Heart left ventricle (tissue), 16 donors: ENCODE measurements at regions not wholly inside any gene's neighbourhood (a gene's known extent, or its start where the extent isn't known, plus 50 kb on each side); places are given as distances from the start of the nearest gene placed in this dataset.

Source experiments
- ATAC-seq, 4 donors: fragments of 200-7000 bp; cut with Tn5 transposase; one replicate each; pipeline ENCODE4 v1.9.1; 2020 to 2022; ENCODE audit warnings: moderate library complexity in 4 of 4, mild to moderate bottlenecking in 3 of 4, moderate number of reproducible peaks in 1 of 4
- DNase-seq, 5 donors: peaks; one replicate each; pipeline ENCODE4 v3.0.0-alpha.2; 2020
- H3K27ac ChIP-seq, 12 donors: fragments of 200-600 bp; sonication (generic) in 4 of 12; one replicate each; pipeline versions ENCODE4 v1.5.0 to v1.8.0; 2016 to 2022; ENCODE audit warnings: mild to moderate bottlenecking in 2 of 12
- H3K27me3 ChIP-seq, 9 donors: fragments of 200-600 bp; sonication (generic) in 2 of 9; one replicate each; pipeline versions ENCODE4 v1.5.1 to v1.8.0; 2016 to 2022; ENCODE audit warnings: mild to moderate bottlenecking in 3 of 9
- H3K36me3 ChIP-seq, 9 donors: fragments of 200-600 bp; sonication (generic) in 2 of 9; one replicate each; pipeline versions ENCODE4 v1.5.0 to v1.8.0; 2018 to 2022; ENCODE audit warnings: mild to moderate bottlenecking in 2 of 9
- H3K4me1 ChIP-seq, 12 donors: fragments of 200-600 bp; sonication (generic) in 4 of 12; one replicate each; pipeline versions ENCODE4 v1.5.0 to v1.8.0; 2016 to 2022; ENCODE audit warnings: mild to moderate bottlenecking in 3 of 12
- H3K4me3 ChIP-seq, 12 donors: fragments of 200-600 bp; sonication (generic) in 4 of 12; one replicate each; pipeline versions ENCODE4 v1.5.0 to v1.8.0; 2017 to 2022; ENCODE audit warnings: mild to moderate bottlenecking in 9 of 12, moderate library complexity in 4 of 12
- H3K9me3 ChIP-seq, 12 donors: fragments of 200-600 bp; sonication (generic) in 4 of 12; one replicate each; pipeline versions ENCODE4 v1.5.0 to v1.8.0; 2016 to 2022; ENCODE audit warnings: mild to moderate bottlenecking in 1 of 12
- CTCF ChIP-seq, 12 donors: fragments of 200-600 bp; sonication (generic) in 4 of 12; IDR thresholded peaks; one replicate each; pipeline versions ENCODE4 v1.5.0 to v1.8.0; 2018 to 2022; ENCODE audit warnings: antibody characterized with exemption in 12 of 12, mild to moderate bottlenecking in 5 of 12
- POLR2A ChIP-seq, 2 donors: fragments of 450-650 bp; IDR thresholded peaks; one replicate each; pipeline ENCODE4 v1.6.1; 2017; ENCODE audit warnings: antibody characterized with exemption in 2 of 2, mild to moderate bottlenecking in 2 of 2, moderate library complexity in 2 of 2
- WGBS, 4 donors: extraction: QIAGEN DNeasy Blood & Tissue Kit in 2 of 4; methylation state at CpG; one replicate each; pipeline versions ENCODE4 v1.1.5 to v1.1.7; 2013 to 2018; 5-methylcytosine and 5-hydroxymethylcytosine counted together
- intact Hi-C, 10 donors: fragments of 100-400 bp; cut with DNase I; formaldehyde crosslinking; loops; one replicate each; pipeline versions ENCODE4 v1.11.1 to v1.14.2; 2022
- donor health status: ischemic (EF 13 %, LVEDD 7.1; RV severe dilation, severe dysfunction).
- donor health status: healthy with polysubstance abuse.
- donor health status: DM: no; HTN: yes; CAD: no.
- donor health status: DM: no; HTN: no; CAD: no.
- donor health status: ischemic (EF 25% LVEDD 6.9; RV normal size, moderate dysfunction).
- donor health status: ischemic (EF 25% LVEDD 5.7; RV mildly dilated, moderate dysfunction).
- donor health status: healthy.
- donor health status: DM: yes; HTN: yes; CAD: no.
- donor health status: ischemic (EF 35%, LVEDD 5.7; RV mildly dilated, moderate dysfunction).
- donor health status: nonischemic (EF 11% LVEDD 7.7; RV severe dilation, severe dysfunction).
- donor health status: DM: yes; HTN: yes; CAD: no.
- donor health status: PGD.
- donor health status: ischemic (EF 29% LVEDD 5.4; RV normal size, mild dysfunction).
- donor health status: nonischemic (EF 23%, LVEDD 6.1; RV moderate dilation, normal function).

DNA sequence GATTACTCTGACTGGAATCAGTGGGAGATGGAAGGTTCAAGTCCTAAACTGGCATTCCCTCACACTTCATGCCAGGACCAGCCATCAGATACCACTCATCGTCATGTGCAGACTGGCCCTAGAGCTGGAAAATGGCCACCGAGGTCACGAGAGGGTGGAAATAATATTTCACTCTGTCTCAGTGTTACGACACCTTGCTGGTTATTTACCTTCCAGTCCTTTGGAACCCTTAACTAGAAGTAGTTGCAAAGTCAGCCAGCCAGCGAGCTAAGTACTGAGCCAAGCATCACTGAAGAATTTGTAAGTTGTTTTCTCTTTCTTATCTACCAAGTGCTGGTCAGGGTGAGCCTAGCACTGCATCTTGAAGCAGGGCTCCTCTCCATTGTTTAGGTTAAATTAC lies 309.9 kb upstream of the RASGRP1 start:
- no peaks in the 10 kb centered on the region for H3K4me1 ChIP-seq
- DNase-seq (no peak), ATAC-seq (no peak)
- H3K27me3 ChIP-seq = no peaks in the 10 kb centered on the region
- H3K27ac ChIP-seq = no peak overlapping the region
- peaks cover 0 to 5% (median 0%) of the 10 kb centered on the region in 12 donors for H3K9me3 ChIP-seq
- WGBS, 4 donors = 85 to 91% (median 86%) methylated on average over 5 of the region's 5 CpGs
- H3K36me3 ChIP-seq = no peaks in the 10 kb centered on the region
- intact Hi-C loops = no loop called here
- no peak overlapping the region for H3K4me3 ChIP-seq
- TF ChIP-seq CTCF (IDR thresholded peaks at IDR 0.05) (no peak), POLR2A (IDR thresholded peaks at IDR 0.05) (no peak)

DNA sequence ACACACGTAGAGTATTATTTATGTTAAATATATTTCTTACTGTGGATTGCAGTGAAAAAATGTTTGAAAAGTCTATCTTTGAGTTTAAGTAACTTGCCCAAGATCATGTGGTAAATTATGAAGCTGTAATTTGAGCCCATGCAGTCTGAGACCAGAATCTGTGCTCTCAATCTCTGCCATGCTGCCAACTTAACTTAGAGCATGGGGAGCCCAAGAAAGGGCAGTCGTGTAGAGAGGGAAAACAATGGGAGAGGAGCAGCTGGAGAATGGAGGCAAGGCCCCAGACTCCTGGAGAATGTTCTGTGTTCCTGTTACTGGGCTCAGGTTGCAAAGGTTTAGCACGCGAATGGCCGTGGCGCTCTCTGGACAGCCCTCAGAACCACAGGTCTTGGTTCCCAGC lies 311.6 kb upstream of the RASGRP1 start:
- Histone ChIP-seq H3K9me3 (peaks cover 0 to 7% (median 0%) of the 10 kb centered on the region in 12 donors), H3K36me3 (no peaks in the 10 kb centered on the region), H3K4me3 (no peak overlapping the region), H3K4me1 (peaks cover 0 to 5% (median 0%) of the 10 kb centered on the region in 12 donors), H3K27me3 (no peaks in the 10 kb centered on the region), H3K27ac (no peak overlapping the region)
- 88 to 95% (median 92%) methylated on average over 6 of the region's 6 CpGs for WGBS, 4 donors
- ATAC-seq = no peak
- DNase-seq = no peak
- TF ChIP-seq POLR2A (IDR thresholded peaks at IDR 0.05) = no peak
- TF ChIP-seq CTCF (IDR thresholded peaks at IDR 0.05) = no peak
- intact Hi-C loops = no loop called here

- no peaks in the 10 kb centered on the region for H3K36me3 ChIP-seq
- intact Hi-C loops = no loop called here
- WGBS, 4 donors = 92 to 100% (median 96%) methylated on average over 3 of the region's 3 CpGs
- peaks cover 0 to 5% (median 0%) of the 10 kb centered on the region in 12 donors for H3K4me1 ChIP-seq
- ATAC-seq (no peak), DNase-seq (no peak)
- H3K27ac ChIP-seq = no peak overlapping the region
- peaks cover 0 to 8% (median 0%) of the 10 kb centered on the region in 12 donors for H3K9me3 ChIP-seq
- no peaks in the 10 kb centered on the region for H3K27me3 ChIP-seq
- TF ChIP-seq CTCF (IDR thresholded peaks at IDR 0.05) (no peak), POLR2A (IDR thresholded peaks at IDR 0.05) (no peak)
- no peak overlapping the region for H3K4me3 ChIP-seq
Measured at GRCh38 chr15:38876621-38877020, 312.0 kb upstream of the RASGRP1 start.

- H3K27me3 ChIP-seq = no peaks in the 10 kb centered on the region
- no peak overlapping the region for H3K4me3 ChIP-seq
- no peak overlapping the region for H3K27ac ChIP-seq
- peaks cover 0 to 5% (median 0%) of the 10 kb centered on the region in 12 donors for H3K4me1 ChIP-seq
- ATAC-seq (no peak), DNase-seq (no peak)
- no peaks in the 10 kb centered on the region for H3K36me3 ChIP-seq
- TF ChIP-seq CTCF (IDR thresholded peaks at IDR 0.05) (no peak), POLR2A (IDR thresholded peaks at IDR 0.05) (no peak)
- 79 to 89% (median 84%) methylated on average over 4 of the region's 4 CpGs for WGBS, 4 donors
- intact Hi-C loops = no loop called here
- peaks cover 0 to 9% (median 0%) of the 10 kb centered on the region in 12 donors for H3K9me3 ChIP-seq
Measured at GRCh38 chr15:38877471-38877870, 312.9 kb upstream of the RASGRP1 start.
